Loucy (cell line): ENCODE measurements at regions not wholly inside any gene's neighbourhood (a gene's known extent, or its start where the extent isn't known, plus 50 kb on each side); places are given as distances from the start of the nearest gene placed in this dataset.

Experiments
- H2AFZ ChIP-seq: fragments of 200-600 bp; sonication (generic); 2 replicates; pipeline ENCODE4 v1.6.0; 2016; ENCODE audit warnings: antibody characterized with exemption, mild to moderate bottlenecking, low read length, moderate library complexity
- H3F3A ChIP-seq: fragments of 200-600 bp; 2 replicates; pipeline ENCODE4 v1.6.0; 2016; ENCODE audit warnings: antibody characterized with exemption, low read depth, mild to moderate bottlenecking
- H3K27me3 ChIP-seq: fragments of 200-600 bp; sonication (generic); 2 replicates; pipeline ENCODE4 v1.6.1; 2014; ENCODE audit warnings: low read length, mild to moderate bottlenecking; ENCODE audit not compliant: insufficient read depth, poor library complexity, severe bottlenecking
- H3K36me3 ChIP-seq: fragments of 200-600 bp; sonication (generic); 2 replicates; pipeline ENCODE4 v1.6.1; 2016; ENCODE audit warnings: low read length; ENCODE audit not compliant: insufficient read depth
- H3K4me1 ChIP-seq: fragments of 200-600 bp; sonication (generic); 2 replicates; pipeline ENCODE4 v1.5.1; 2014; ENCODE audit warnings: low read length, mild to moderate bottlenecking; ENCODE audit not compliant: insufficient read depth, poor library complexity, severe bottlenecking
- H3K4me2 ChIP-seq: fragments of 200-600 bp; sonication (generic); 2 replicates; pipeline ENCODE4 v1.6.0; 2014; ENCODE audit warnings: antibody characterized with exemption, low read length, low read depth, mild to moderate bottlenecking; ENCODE audit not compliant: poor library complexity, severe bottlenecking
- H3K4me3 ChIP-seq: fragments of 200-600 bp; sonication (generic); 2 replicates; pipeline ENCODE4 v1.5.1; 2014; ENCODE audit warnings: low read length, mild to moderate bottlenecking, mixed read lengths; ENCODE audit not compliant: poor library complexity, severe bottlenecking
- H3K79me2 ChIP-seq: fragments of 200-600 bp; sonication (generic); 2 replicates; pipeline ENCODE4 v1.6.1; 2014; ENCODE audit warnings: low read length; ENCODE audit not compliant: insufficient read depth
- H3K9ac ChIP-seq: fragments of 200-600 bp; sonication (generic); 2 replicates; pipeline ENCODE4 v1.6.0; 2014; ENCODE audit warnings: mild to moderate bottlenecking, low read depth, low read length, moderate library complexity; ENCODE audit not compliant: poor library complexity, severe bottlenecking
- H3K9me2 ChIP-seq: fragments of 200-600 bp; sonication (generic); replicated peaks from 2 replicates; pipeline ENCODE4 v1.6.1; 2016; ENCODE audit warnings: low read depth, low read length, mixed read lengths
- H3K9me3 ChIP-seq: fragments of 200-600 bp; sonication (generic); 2 replicates; pipeline ENCODE4 v1.6.1; 2014; ENCODE audit warnings: mild to moderate bottlenecking, antibody characterized with exemption, low read length, low read depth; ENCODE audit not compliant: insufficient read depth
- H4K20me1 ChIP-seq: fragments of 200-600 bp; sonication (generic); 2 replicates; pipeline ENCODE4 v1.6.0; 2014; ENCODE audit warnings: antibody characterized with exemption, low read length, mild to moderate bottlenecking; ENCODE audit not compliant: insufficient read depth, poor library complexity, severe bottlenecking
- CTCF ChIP-seq: fragments of 200-600 bp; sonication (generic); conservative IDR thresholded peaks from 2 replicates; pipeline ENCODE4 v1.5.1; 2014; ENCODE audit warnings: mild to moderate bottlenecking, antibody characterized with exemption, low read length
- EZH2phosphoT487 ChIP-seq: fragments of 200-600 bp; IDR thresholded peaks from 2 replicates; pipeline ENCODE4 v1.6.1; 2018; ENCODE audit warnings: antibody characterized with exemption, mild to moderate bottlenecking, moderate library complexity, borderline replicate concordance

GRCh38 chr3:72182206-72182605 is 397.3 kb upstream of the PROK2 start:
- TF ChIP-seq EZH2phosphoT487 = no peak
- TF ChIP-seq CTCF = no peak
- Histone ChIP-seq H2AFZ (no peak overlapping the region), H3K4me1 (peaks cover 19% of the 10 kb centered on the region)

GRCh38 chr3:72181251-72181650 is 396.3 kb upstream of the PROK2 start:
- TF ChIP-seq CTCF (no peak), EZH2phosphoT487 (no peak)
- no peak overlapping the region for H3K4me3 ChIP-seq
- no peak overlapping the region for H3K4me2 ChIP-seq
- no peak overlapping the region for H3K9ac ChIP-seq
- H3F3A ChIP-seq = no peaks in the 10 kb centered on the region
- H4K20me1 ChIP-seq = no peaks in the 10 kb centered on the region
- H3K36me3 ChIP-seq = no peaks in the 10 kb centered on the region
- H3K9me3 ChIP-seq = no peaks in the 10 kb centered on the region
- H3K79me2 ChIP-seq = no peaks in the 10 kb centered on the region
- H3K4me1 ChIP-seq = peaks cover 22% of the 10 kb centered on the region
- H2AFZ ChIP-seq = no peak overlapping the region
- no peaks in the 10 kb centered on the region for H3K9me2 ChIP-seq
- H3K27me3 ChIP-seq = no peaks in the 10 kb centered on the region

More at GRCh38 chr3:72182206-72182605, 397.3 kb upstream of the PROK2 start:
- H3K36me3 ChIP-seq = no peaks in the 10 kb centered on the region
- no peaks in the 10 kb centered on the region for H3K27me3 ChIP-seq
- no peak overlapping the region for H3K4me3 ChIP-seq
- no peak overlapping the region for H3K9ac ChIP-seq
- no peaks in the 10 kb centered on the region for H3F3A ChIP-seq
- H3K79me2 ChIP-seq = no peaks in the 10 kb centered on the region
- H3K4me2 ChIP-seq = no peak overlapping the region
- no peaks in the 10 kb centered on the region for H4K20me1 ChIP-seq
- no peaks in the 10 kb centered on the region for H3K9me3 ChIP-seq
- H3K9me2 ChIP-seq = no peaks in the 10 kb centered on the region

GRCh38 chr3:72180405-72180804 is 395.5 kb upstream of the PROK2 start:
- Histone ChIP-seq H2AFZ (no peak overlapping the region), H3K4me1 (peaks cover 22% of the 10 kb centered on the region), H4K20me1 (no peaks in the 10 kb centered on the region), H3K9ac (no peak overlapping the region), H3K36me3 (no peaks in the 10 kb centered on the region), H3K27me3 (no peaks in the 10 kb centered on the region), H3F3A (no peaks in the 10 kb centered on the region), H3K9me2 (no peaks in the 10 kb centered on the region), H3K79me2 (no peaks in the 10 kb centered on the region), H3K9me3 (no peaks in the 10 kb centered on the region), H3K4me3 (no peak overlapping the region), H3K4me2 (no peak overlapping the region)
- no peak for TF ChIP-seq CTCF
- no peak for TF ChIP-seq EZH2phosphoT487
